HG03097 (cell line): ENCODE measurements at regions not wholly inside any gene's neighbourhood (a gene's known extent, or its start where the extent isn't known, plus 50 kb on each side); places are given as distances from the start of the nearest gene placed in this dataset.
"Not testable (repeated sequence)": the region's sequence is repeated elsewhere in the genome, so short reads cannot be mapped to it uniquely, and the experiment has no call there.

Experiments
- ATAC-seq: cut with Tn5 transposase; IDR thresholded peaks from one replicate; pipeline ENCODE4 v1.9.1; 2021; ENCODE audit not compliant: unreplicated experiment, low FRiP score

- no peak for ATAC-seq
Observed at GRCh38 chr2:7140306-7140705, 223.1 kb downstream of the RNF144A start.

DNA sequence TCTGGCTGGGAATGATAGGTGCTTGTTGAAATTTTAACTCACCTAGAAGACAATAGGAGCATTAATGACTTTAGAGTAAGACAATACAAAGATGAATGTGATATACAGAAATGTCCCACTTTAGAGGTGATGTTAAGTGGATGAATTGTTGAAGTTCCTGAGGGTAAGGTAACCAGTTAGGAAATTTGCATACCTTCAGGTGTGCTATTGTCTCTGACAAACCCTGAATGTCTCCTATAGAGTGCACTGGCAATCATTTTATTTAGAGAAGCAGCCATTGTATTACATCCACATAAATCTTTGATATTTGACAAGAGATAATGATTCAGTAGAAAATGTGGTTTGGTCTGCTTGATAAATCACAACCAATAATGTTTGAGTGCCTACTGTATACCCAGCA is 228.5 kb downstream of the RNF144A start:
- no peak for ATAC-seq

DNA sequence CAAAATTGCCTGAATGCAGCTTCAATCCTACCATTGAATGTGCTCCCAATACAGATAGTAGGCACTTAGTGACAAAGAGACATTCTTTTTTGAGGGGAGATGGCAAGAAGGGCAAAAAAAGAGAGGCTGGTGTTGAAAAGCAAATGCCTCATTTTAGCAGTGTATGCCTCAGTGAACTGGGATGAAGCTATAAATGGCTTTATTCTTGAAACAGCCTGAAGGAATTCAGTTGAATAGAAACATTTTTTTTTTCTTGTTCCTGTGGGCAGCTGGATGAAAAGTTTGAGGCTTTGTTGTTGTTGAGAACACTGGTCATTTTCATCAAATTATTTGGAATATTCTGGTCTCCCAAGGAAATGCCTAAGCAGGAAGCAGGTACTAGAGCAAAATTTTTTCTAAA is 228.9 kb downstream of the RNF144A start:
- no peak for ATAC-seq

GRCh38 chr2:7154656-7155055 is 237.4 kb downstream of the RNF144A start:
- ATAC-seq = no peak

GRCh38 chr2:7161501-7161900 is 244.3 kb downstream of the RNF144A start:
- no peak for ATAC-seq

- no peak for ATAC-seq
Observed at GRCh38 chr2:7165736-7166135, 248.5 kb downstream of the RNF144A start.

DNA sequence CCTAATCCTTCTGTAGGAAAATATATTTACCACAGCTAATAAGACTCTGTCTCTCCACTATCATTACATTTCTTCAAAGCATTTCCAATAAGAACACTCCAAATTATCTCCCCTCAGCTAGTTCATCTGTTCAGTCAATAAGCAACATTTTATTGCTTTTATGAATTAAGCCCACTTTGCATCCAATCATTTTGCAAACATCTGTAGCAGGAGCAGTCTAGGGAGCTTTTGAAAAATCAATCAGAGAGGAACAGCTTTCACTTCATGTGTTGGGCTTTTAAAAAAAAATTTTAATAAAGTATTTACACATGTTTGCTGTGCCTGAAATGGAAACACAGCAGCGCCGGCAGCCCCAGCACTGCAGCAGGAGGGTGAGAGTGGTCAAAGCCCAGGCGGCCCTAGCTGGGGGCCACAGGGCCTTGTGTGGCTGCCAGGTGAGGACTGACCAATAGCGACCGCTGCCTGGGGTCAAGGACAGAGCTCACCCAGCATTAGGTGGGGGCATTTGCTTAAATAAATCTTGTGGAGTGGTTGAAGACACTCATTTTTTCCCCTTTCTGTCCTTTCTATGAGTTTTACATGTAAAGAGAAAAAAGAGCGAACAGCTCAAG is 250.7 kb downstream of the RNF144A start:
- no peak for ATAC-seq

DNA sequence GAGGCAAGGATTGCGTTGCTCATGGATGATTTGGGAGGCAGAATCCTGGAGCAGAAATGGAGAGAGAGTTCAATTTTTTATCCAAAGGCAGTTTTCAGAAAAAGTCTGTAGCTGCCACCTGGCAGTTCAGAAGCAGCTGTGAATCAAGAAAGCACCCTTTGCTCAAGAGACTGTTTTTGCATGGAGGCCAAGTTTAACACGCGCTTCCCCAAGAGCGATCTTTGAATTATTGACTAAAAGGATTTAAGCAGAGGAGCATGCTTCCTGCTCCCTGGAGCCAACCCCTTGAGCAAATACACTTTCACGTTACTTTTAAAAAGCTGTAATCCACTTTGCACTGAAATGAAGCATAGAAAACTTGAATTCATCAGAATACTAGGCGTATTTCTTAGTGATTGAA is 252.4 kb downstream of the RNF144A start:
- ATAC-seq = no peak

DNA sequence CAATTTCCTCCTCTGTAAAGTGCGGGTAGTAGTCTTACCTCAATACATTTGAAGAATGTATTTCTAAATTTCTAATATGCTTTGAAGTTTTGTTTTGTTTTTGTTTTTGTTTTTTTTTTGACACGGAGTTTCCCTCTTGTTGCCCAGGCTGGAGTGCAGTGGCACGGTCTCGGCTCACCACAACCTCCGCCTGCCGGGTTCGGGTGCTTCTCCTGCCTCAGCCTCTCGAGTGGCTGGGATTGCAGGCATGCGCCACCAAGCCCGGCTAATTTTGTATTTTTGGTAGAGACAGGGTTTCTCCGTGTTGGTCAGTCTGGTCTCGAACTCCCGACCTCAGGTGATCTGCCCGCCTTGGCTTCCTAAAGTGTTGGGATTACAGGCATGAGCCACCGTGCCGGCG is 261.8 kb downstream of the RNF144A start:
- not testable (repeated sequence) for ATAC-seq

- no peak for ATAC-seq
Observed at GRCh38 chr2:7180638-7181370, 263.6 kb downstream of the RNF144A start.

DNA sequence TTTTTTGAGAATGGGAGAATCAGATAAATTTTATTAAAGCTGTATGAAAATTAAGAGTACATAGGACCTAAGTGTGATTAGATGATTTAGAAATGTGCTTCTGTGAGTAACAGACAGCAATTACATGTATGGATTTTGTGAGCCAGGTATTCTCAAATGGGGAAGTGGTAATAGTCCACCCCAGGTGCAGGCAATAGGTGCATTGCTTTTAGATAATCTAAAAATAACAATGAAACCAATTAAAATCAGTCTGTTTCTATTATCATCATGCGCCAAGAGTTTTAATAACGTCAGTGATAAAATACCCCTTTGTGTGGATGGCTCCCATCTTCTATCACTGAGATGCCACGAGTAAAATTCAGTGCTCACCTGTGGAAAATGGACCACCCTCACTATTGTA is 265.3 kb downstream of the RNF144A start:
- ATAC-seq = no peak

DNA sequence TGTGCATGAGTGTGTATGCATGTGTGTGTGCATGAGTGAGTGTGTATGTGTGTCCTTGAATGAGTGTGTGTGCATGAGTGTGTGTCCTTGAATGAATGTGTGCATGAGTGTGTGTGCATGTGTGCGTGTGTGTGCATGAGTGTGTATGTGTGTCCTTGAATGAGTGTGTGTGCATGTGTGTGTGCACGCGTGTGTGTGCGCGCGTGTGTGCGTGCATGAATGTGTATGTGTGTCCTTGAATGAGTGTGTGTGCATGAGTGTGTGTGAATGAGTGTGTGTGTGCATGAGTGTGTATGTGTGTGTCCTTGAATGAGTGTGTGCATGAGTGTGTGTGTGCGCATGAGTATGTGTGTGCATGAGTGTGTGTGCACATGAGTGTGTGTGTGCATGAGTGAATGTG is 271.9 kb downstream of the RNF144A start:
- ATAC-seq = no peak

- no peak for ATAC-seq
Observed at GRCh38 chr2:7190587-7191324, 273.5 kb downstream of the RNF144A start.

DNA sequence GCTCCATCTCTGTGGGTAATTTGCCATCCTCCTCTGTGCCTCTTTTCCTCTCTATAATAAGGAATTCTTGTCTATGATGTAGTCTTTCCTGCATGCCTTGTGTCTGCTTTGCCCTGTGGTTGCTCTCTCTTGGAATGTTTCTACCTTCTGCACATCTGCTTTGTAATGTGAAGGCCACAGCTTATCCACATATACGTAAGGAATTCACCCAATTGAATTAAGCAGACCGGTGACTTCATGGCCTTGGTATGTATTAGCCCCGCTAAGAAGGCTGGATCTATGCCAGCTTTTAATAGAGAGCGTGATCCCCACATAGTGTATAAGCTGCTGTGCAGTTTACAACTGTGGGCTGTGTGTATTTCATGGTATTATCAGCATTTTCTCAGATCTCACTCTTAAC is 274.7 kb downstream of the RNF144A start:
- no peak for ATAC-seq

GRCh38 chr2:7193457-7193856 is 276.2 kb downstream of the RNF144A start:
- ATAC-seq = no peak

DNA sequence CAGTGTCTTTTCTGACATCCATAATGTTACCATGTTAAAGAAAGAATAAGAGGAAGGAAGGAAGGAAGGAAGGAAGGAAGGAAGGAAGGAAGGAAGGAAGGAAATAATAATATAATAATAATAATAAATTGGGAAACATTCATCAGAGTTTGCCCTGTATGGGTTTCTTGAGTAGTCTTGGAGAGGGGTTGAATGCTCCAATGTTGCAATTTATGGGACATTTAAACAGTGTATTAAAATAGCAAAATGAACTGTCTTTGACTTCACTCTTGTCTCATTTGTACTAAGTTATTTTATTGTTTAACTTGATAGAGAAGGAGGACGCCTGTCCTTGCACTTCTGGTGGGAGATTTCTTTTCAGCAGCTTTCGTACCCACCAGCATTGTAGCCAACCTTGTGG is 277.7 kb downstream of the RNF144A start:
- no peak for ATAC-seq

- no peak for ATAC-seq
Observed at GRCh38 chr2:7196883-7197282, 279.7 kb downstream of the RNF144A start.

GRCh38 chr2:7201851-7202250 is 284.6 kb downstream of the RNF144A start:
- no peak for ATAC-seq

DNA sequence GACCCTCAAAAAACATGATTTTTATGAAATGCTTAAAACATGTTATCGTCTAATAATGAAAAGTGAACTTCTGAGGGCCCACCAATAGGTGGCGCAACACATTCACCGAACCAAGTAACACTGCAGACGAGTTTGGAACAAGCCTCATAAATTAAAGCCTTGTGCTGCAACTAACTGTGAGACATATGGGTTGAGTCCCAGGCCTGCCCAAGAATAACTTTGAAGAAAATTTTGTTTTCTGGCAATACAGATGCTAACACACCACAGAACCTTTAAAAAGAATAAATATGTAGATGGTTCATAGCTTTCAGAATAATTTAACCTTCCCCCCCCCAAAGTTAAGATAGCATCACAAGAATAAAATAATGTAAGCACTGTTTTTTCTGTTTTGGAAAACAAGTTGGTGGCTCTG is 285.9 kb downstream of the RNF144A start:
- no peak for ATAC-seq

DNA sequence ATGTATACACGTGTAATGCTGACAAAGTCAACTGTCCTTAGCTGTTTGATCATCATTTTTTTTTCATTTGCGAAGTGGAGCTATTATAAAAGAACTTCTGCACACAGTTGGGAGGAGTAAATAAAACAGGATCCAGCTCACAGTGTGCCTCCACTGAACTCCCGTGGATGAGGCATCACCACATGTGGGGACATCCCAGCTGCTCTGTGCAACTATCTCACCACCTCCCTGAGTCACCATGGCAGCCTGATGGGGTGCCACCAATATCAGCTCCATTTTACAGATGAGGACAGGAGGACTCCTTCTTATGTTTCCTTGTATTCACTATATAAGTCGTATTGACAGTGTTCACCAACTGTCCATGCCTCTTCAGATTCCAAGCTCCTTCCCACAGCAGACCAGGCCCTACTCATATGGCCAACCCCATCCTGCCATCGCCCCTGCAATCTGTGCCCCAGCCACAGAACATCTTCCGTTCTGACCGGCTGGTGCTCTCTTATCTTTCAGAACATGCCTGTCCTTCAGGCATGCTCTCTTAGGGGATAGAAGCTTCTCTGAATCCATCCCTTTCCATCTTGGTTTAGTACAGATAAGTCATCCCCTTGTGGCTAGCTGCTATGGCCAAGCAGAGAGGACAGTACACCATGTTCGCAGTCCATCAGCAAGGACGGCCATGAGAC is 288.1 kb downstream of the RNF144A start:
- no peak for ATAC-seq

GRCh38 chr2:7206111-7206810 is 289.0 kb downstream of the RNF144A start:
- ATAC-seq = no peak
